HG02623 (cell line): ENCODE measurements at regions not wholly inside any gene's neighbourhood (a gene's known extent, or its start where the extent isn't known, plus 50 kb on each side); places are given as distances from the start of the nearest gene placed in this dataset.
"Not testable (repeated sequence)": the region's sequence is repeated elsewhere in the genome, so short reads cannot be mapped to it uniquely, and the experiment has no call there.

ENCODE experiments used
- ATAC-seq: cut with Tn5 transposase; IDR thresholded peaks from one replicate; pipeline ENCODE4 v1.9.1; 2021; ENCODE audit warnings: moderate library complexity; ENCODE audit not compliant: unreplicated experiment

DNA sequence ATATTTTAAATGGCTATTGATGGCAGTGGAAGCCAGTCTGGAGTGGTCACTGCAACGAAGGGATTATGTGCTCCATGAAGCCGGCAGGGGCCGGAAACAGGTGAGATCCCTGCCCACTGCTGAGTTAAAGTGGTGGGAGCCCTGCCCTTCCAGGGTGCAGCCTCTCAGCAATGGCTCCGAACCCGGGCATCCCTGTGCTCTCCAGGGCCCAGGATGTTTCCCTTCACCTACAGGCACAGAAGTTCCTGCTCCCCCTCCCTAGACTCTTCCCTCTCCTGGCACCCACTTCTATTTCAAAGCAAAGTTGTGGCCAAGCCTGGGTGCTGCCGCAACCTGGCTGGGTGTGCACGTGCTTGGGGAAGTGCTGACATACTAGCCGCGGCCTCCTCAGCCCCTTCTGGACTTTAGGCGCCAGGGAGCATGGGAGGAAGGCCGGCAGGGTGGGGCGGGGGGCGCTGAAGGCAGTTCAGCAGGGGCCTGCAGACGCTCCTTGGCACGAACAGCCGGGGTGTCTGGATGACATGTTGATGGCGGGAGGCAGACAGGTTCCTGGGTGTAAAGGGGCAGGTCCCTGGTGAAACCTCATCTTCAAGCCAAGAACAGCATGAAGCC, 452.3 kb downstream of the HTR1B start:
- ATAC-seq: no peak

DNA sequence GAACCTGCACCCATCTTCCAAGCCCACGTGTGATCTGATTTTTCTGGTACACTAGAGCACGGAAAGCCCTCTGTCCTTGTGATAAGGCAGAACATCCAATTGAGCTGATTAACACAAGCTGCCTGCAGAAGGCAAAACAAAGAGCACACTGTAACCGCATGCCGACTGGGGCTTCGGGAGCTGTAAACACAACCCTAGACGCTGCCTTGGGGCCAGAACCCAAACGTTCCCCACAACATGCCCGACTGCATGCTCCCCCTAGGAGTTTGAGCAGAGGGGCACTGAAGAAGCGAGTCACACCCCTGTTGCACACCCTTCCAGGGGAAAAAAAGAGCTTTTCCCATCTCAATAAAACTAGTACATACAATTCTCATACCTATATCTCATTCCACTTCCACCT, 470.7 kb downstream of the HTR1B start:
- no peak for ATAC-seq

DNA sequence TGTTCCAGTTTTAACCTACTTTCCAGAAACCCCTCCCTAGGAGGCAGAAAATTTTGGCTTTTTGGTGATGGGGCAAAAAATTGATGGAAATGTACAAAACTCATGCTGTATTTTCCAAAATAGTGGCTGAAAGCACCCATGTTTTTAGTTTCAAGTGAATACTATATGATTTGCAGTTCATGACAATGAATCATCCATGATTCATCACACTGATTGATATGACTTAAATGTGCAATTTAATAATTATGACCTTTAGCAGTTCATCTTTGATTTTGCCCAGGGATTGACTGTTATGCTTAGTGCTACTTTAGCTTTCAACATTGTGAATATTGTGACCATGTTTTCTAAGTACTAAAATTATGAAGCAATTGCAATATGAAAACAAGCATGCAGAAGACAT, 478.7 kb downstream of the HTR1B start:
- ATAC-seq: no peak

DNA sequence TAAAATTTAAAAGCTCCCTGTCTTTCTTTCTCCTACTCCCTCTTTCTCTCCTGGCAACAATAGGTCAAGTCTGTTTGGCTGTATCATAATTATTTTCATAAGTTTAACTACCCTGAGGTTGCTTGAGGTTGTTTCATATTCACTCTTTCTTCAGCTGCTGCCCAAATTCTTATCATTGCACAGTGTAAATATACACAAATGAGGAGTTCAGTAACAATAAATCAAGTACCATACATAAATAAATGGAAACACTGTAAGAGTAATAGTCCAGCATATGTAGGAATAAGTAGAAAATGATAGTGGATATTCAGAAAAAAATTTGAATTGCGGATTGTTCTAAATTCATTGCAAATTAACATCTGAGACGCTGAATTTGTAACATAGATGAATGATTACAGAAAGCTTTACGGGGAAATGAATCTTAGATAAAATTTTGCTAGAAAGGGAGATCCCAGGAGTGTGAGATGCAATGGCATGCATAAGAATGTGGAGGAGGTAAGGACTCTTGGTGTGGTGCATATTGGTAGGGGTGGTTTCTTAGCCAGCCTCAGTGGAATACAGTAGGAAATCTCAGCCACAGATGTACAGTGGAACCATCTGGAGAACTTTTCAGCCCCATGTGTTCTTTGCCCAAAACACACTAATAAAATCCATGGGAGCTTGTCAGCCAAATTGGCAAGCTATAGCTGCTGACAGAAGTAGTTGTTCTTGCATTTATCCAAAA, 480.7 kb downstream of the HTR1B start:
- no peak for ATAC-seq

DNA sequence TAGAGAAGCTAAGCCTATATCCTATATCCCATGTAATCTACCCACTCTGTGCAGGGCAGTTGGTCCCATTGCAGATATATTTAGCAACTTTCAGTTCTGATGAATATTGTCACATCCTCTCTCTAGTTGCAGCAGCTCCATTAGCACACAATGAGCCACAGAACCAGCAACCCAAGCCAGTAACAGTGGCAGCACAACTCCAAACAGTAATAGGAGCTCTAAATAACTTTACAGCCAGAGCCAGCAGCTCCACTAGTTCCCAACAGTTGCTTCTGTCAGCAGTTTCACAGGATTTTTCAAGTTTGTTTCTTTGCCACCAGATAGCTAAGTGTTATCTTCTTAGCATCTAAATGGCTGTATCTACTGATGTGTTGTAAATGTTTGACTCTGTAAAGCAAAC, 490.8 kb downstream of the HTR1B start:
- ATAC-seq: no peak

DNA sequence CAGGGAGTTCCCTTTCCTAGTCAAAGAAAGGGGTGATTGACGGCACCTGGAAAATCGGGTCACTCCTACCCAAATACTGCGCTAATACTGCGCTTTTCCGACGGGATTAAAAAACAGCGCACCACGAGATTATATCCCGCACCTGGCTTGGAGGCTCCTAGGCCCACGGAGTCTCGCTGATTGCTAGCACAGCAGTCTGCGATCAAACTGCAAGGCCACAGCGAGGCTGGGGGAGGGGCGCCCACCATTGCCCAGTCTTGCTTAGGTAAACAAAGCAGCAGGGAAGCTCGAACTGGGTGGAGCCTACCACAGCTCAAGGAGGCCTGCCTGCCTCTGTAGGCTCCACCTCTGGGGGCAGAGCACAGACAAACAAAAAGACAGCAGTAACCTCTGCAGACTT, 504.1 kb downstream of the HTR1B start:
- ATAC-seq: not testable (repeated sequence)

DNA sequence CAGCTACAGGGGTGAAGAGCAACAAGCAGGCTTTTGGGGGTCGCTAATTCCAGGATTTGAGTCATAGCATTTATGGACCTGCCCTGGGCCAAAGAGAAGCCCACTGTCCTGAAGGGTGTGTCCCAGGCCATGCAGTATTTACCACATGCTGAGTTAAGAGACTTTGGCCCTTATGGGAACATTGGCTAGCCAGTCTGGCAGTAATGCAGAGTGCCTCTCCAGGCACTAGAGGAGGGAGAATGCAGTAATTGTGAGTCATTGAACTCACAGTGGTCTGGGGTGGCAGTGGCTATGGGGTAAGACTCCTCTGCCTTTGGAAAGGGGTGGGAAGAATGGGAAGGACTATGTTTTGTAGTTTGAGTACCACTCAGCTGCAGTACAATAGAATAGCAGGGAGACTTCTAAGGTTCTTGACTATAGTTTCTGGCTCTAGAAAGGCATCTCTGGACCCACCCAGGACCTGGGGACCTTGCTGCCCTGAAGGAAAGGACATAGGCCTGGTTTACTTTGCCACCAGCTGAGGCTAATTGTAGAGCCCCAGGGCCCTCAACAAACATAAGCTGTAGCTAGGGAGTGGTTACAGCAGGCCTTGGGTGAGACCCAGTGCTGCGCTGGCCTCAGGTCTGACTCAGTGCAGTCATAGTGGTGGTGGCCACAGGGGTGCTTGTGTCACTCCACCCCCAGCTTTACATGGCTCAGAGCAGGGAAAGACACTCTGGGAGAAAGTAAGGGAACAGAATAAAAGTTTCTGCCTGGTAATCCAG, 520.9 kb downstream of the HTR1B start:
- no peak for ATAC-seq

DNA sequence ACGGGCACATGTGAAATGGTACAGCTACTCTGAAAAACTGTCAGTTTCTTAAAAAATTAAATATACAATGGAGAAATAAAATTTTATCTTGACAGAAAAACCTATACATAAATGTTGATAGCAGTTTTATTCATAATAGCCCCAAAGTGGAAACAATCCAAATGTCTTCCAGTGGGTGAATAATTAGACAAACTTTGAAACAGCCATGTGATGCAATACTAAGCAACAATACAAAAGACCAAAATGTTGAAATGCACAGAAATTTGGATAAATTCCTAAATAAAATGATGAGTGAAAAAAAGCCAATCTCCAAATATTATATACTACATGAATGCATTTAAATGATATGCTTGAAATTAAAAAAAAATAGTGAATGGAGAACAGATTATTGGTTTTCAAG, 523.1 kb downstream of the HTR1B start:
- ATAC-seq: no peak

DNA sequence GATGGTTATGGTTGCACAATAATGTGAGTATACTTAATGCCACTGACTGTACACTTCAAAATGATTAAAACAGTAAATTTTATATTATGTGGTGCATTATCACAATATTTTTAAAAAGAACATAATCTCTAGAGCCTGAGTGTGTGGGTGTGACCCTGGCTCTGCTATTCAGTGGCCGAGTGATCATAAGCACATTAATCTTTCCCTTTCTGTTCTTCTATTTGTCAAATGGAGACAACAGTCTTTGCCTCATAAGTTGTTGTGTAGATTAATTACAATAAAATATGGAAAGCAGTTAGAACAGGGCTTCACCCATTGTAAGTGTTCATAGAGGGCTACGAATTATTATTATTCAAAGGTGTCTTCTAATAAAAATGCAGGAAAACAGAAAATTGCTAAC, 548.6 kb downstream of the HTR1B start:
- ATAC-seq: no peak

DNA sequence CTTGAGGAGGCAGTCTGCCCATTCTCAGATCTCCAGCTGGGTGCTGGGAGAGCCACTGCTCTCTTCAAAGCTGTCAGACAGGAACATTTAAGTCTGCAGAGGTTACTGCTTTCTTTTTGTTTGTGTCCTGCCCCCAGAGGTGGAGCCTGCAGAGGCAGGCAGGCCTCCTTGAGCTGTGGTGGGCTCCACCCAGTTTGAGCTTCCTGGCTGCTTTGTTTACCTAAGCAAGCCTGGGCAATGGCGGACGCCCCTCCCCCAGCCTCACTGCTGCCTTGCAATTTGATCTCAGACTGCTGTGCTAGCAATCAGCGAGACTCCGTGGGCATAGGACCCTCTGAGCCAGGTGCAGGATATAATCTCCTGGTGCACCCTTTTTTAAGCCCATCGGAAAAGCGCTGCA, 557.8 kb downstream of the HTR1B start:
- ATAC-seq: not testable (repeated sequence)

DNA sequence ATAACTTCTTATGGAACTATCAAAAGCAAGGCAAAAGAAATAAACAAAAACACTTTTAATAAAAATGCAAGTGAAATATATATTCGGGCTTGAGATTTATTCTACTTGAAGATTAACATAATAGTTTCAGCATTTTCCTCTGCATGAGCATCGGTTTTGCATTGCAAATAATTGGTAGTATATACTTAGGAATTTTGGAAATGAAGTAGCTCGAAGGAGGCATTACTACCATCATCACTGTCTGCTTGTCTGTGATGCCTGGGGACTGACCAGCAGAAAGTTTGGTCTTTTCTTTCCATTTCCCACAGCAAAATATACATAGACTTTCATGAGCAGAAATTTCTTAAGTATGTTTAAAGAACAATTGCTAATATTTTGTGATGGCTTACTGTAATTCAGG, 570.7 kb downstream of the HTR1B start:
- ATAC-seq: no peak

DNA sequence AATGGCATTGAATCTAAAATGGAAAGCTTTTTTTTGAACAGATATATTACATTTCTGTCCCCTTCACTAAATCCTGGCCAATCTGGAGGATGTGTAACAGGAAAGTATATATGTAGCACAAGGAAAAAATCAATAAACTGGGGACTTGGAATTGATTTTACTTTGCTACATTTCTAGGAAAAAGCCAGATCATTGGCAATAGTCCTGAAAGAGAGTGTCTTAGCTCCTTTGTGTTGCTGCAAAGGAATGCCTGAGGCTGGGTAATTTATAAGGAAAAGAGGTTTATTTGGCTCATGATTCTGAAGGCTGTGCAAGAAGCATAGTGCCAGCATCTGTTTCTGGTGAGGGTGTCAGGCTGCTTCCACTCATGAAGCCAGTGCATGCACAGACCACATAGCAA, 574.9 kb downstream of the HTR1B start:
- no peak for ATAC-seq

DNA sequence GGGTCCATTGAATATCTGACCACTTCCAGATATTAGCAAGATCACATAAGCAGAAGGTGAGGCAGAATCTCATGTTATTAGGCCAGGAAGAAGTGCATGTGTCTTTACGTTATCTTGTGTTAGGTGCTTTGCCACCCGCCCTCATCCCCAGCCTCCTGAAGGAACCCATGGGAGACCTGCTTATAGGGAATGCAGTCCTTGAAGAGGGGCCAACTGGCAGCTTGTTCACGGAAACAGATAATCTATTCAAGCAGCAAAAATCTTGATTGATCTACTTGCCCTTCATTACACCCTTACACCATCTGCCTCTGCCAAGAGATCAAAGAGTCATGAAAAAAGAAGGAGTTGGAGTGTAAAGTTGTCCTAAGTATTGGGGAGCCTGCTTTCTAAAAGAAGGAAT, 576.4 kb downstream of the HTR1B start:
- no peak for ATAC-seq

DNA sequence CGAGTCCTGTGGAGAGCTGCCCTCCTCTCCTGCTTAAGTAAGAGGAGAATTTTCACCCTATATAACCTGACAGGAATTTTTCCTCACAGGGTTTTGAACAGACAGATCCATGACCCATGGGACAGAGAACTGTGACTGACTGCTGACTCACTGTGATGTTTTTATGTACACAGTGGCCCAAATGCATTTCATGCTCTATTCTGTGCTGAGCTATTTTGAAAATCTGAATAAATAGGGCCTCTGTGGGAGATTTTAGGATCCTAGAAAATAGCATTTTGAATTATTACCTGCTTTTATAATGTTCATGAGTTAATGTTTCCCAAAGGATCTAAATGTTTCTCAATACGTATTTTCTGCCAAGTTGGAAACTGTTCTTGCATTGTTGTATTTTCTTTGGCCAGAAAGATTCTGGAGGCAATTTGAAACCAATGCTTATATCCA, 577.4 kb downstream of the HTR1B start:
- no peak for ATAC-seq

DNA sequence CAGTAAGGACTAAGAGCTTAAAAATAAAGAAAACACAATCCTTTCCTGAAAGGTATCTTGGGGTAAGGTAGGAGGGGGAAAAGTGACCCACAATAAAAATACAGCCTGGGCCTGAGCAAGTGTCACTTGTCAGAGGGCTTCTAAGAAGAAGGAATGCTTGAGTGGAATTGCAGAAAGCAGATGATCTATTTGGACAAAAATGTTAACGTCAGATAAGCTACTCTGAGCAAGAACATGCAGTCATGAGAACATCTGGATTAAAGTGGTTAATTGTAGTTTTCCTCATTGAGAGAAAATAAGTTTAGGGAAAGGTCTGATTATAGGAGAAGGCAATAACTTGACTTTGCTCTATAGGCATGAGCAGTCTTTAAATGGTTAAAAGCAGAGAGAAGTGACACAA, 581.9 kb downstream of the HTR1B start:
- ATAC-seq: no peak

DNA sequence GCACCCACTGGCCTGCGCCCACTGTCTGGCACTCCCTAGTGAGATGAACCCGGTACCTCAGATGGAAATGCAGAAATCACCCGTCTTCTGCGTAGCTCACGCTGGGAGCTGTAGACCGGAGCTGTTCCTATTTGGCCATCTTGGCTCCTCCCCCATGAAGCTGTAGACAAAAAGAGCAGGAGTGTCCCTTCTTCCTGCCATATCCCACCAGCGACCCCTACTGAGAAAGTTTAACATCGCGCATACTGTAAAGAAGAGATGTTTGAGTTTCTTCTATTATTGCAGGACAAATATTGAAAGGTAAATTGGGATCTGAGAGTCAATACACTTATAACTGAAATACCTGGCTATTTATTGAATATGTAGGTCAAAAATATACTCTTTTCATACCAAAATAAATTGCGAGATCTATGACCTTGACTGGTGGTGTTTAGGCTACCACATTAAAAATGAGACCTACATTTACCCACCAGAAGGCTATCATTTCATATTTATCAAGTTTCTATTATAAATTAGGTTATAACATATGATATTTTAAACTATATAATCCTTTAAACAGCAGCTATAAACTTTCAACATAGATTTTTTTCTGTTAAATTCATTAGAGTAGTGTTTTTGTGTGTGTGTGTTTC, 586.3 kb downstream of the HTR1B start:
- no peak for ATAC-seq

DNA sequence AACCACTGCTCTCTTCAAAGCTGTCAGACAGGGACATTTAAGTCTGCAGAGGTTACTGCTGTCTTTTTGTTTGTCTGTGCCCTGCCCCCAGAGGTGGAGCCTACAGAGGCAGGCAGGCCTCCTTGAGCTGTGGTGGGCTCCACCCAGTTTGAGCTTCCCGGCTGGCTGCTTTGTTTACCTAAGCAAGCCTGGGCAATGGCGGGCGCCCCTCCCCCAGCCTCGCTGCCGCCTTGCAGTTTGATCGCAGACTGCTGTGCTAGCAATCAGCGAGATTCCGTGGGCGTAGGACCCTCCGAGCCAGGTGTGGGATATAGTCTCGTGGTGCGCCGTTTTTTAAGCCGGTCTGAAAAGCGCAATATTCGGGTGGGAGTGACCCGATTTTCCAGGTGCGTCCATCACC, 586.9 kb downstream of the HTR1B start:
- not testable (repeated sequence) for ATAC-seq

DNA sequence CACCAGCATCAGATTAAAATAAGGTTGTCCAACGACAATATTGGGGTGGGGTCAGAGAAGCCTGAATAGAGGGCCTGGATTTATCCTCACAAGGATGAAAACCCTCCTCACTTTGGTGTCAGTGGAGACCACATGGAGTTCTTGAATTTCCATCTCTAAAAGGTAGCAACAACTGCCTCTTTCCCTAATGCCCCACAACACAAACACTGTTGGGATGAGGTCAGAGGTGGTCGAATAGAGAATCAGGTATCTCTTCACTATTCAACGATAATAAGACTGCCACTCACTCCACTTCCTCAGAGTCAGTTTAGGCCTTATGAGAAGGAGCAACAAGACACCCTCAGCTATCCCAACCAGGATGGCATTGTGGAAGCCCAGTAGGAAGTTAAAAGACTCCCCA, 596.1 kb downstream of the HTR1B start:
- ATAC-seq: no peak

DNA sequence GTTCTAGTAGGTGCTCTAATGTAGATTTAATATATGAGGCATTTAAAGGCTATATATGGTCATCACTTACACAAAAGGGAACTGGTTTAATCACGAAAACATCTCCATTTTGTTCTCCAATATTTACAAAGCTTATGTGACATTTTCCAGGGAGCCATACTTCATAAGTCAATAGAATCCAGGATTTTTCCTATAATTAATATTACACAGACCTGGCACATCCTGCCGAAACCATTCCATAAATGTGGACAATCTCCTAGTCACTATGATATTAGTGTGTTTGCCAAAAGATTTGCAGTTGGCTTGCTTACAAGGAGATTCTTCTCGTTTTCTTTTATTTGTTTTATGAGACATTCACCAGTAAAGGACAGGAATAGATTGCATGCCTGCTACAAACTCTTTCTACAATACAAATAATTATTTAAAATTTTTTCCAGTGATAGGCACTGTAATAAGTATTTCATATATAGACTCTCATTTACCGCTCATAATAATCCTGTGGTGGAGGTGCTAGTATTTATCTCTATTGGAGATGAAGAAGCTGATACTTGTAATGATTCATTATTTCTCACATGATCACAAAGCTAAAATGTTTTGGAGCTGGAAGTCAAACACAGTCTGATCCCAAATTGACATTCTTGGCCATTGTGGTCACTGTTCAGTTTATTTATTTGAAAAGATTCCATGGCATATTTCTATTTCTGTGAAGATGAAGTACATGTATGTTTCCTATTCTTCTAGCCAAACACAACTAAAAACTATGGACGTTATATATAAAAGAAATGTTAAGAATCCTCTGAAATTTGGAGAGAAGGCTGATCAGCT, 597.0 kb downstream of the HTR1B start:
- ATAC-seq: no peak

DNA sequence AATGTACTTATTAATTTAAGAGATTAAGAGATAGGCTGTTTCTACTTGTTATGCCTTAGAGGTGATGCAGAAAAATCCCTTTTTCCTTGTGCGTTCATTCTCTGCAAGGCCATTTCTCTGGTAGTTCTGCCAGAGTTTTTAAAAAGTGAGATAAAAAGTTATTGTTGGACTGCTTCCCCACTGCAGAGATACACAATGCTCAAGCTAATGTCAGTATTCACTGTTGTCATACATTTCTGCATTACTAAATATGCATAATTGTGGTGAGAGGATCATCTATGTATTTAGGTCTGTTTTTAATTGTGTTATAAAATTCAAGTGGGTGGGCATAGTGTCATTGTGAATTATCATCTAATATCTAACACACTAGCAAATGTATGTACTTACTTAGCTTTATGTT, 600.4 kb downstream of the HTR1B start:
- ATAC-seq: no peak

DNA sequence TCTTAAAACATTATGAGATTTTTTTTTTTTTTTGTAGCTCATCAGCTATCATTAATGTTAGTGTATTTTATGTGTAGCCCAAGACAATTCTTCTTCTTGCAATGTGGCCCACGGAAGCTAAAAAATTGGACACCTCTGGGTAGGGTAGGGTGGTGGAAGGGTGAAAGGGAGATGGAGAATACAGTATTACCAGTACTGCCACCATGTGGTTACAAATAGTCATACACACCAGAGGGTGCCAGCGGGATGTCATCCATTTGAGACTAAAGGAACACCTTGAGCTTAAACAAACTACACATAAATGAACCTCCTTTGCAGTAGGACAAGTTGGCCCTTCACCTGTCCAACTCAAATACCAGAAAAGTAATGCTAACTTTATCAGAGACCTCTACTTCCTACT, 601.9 kb downstream of the HTR1B start:
- ATAC-seq: peak; percentile 93
